ENCODE measurements at regions not wholly inside any gene's neighbourhood (a gene's known extent, or its start where the extent isn't known, plus 50 kb on each side); places are given as distances from the start of the nearest gene placed in this dataset.

- DNase-seq = no peak
Measured at GRCh38 chr6:22888163-22888752, 318.9 kb downstream of the HDGFL1 start.

- no peak for DNase-seq
Measured at GRCh38 chr6:22891934-22892333, 322.6 kb downstream of the HDGFL1 start.

DNA sequence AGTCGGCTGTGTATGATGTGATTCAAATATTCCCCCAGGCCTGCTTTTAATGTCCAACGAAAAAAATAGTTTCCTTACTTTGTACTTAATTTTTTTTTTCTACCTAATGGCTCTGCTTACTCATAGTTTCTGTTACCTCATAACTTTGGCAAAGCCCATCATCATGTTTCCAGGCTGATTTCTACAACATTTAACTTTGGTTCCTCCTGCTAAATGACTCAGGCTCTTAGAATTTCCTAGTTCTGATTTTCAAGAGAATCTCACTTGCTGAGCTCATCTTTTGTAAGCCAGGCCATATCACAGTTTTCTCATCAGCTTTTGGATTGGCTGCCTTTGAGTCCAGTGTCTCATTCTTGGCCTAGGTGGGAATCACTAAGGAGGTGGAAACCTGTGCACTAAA is 323.1 kb downstream of the HDGFL1 start:
- DNase-seq = no peak

DNA sequence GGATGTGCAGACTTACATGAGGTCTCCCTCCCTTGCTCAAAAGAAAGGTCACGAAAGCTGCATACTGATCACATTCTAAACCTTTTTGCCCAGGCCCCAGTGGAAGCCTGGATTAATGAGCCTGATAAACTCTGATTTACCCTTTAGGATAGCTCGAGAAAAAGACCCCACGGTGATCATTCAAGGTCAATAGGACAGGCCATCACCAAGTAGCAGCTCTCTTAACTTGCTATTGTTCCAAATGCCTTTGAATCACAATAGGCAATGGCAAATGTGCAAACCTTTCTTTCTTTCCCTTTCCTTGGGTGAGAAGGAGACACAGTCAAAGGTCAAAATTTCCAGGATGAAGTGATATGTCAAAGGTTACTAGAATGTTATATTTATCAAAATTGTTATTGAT is 327.3 kb downstream of the HDGFL1 start:
- DNase-seq = no peak

DNA sequence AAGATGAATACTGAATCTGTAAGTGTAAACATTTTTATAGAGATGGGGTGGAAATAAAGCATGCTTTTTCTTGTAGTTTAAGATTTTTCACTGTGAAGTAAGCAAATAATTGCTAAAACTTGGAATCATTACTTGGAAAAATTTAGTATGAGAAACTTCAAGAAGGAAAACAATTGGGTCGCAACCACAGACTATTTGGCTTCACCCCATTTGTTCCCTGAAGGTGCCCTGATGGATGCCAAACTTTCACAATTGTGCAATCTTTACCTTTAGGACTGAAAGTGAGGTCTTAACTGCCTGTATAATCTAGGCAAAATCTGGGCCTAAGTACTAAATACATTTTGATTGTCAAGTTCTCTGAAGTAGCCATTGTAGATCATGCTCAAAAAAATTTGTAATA is 330.1 kb downstream of the HDGFL1 start:
- DNase-seq = no peak

GRCh38 chr6:22903826-22904225 is 334.5 kb downstream of the HDGFL1 start:
- no peak for DNase-seq

GRCh38 chr6:22904431-22904830 is 335.1 kb downstream of the HDGFL1 start:
- DNase-seq = no peak

DNA sequence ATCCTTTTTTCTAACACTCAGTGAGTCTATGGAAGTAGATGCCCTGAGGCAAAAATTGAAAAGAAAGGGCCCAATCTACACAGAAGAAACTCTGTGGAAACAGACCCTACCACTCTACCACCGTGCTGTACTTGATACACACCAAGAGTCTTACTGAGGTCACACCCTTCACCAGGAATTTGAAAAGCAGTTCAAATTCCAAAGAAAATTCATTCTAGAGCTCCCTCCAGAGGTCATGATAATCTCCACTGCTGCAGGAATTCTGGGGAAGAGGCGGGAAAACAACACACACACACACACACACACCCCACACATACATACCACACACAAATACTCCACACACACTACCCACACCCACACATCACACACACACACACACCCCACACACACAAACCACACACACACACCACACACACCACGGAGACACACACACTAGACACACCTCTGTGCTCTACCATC is 336.8 kb downstream of the HDGFL1 start:
- no peak for DNase-seq

GRCh38 chr6:22907085-22907484 is 337.7 kb downstream of the HDGFL1 start:
- no peak for DNase-seq

DNA sequence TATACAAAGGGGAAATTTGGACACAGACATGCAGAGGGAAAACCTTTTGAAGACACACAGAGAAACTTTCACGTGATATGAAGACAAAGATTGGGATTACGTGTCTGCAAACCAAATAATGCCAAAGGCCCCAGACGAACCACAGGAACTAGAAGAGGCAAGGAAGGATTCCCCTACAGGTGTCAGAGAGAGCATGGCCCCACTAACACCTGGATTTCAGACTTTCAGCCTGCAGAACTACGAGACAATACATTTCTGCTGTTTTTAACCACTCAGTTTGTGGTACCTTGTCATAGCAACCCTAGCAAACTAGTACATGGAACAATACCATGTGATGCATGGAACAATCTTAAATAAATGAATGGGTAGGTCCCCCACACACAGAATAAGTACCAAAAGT is 341.0 kb downstream of the HDGFL1 start:
- DNase-seq = no peak

- no peak for DNase-seq
Measured at GRCh38 chr6:22913612-22914011, 344.2 kb downstream of the HDGFL1 start.

DNA sequence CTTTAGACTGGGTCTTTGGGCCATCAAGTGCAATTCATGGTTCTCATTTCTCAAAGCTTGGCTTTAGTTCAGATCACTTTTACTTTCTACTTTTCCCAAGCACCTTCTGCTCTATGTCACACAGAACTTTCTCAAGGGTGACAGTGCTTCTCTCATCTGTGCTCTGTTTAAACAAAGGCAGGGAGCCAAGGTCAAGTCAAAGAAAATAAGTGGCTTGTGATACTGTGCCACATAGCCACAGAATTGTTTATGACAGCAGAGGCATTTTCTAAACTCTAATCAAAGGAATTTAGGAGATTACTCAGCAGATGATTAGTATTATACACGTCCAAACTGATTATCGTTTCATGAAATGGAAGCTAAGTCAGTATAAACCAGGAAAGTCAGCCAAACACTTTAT is 348.0 kb downstream of the HDGFL1 start:
- DNase-seq = no peak

GRCh38 chr6:22921828-22922227 is 352.5 kb downstream of the HDGFL1 start:
- no peak for DNase-seq

GRCh38 chr6:22925304-22925835 is 356.0 kb downstream of the HDGFL1 start:
- DNase-seq = no peak

GRCh38 chr6:22925920-22926789 is 356.8 kb downstream of the HDGFL1 start:
- DNase-seq = no peak

DNA sequence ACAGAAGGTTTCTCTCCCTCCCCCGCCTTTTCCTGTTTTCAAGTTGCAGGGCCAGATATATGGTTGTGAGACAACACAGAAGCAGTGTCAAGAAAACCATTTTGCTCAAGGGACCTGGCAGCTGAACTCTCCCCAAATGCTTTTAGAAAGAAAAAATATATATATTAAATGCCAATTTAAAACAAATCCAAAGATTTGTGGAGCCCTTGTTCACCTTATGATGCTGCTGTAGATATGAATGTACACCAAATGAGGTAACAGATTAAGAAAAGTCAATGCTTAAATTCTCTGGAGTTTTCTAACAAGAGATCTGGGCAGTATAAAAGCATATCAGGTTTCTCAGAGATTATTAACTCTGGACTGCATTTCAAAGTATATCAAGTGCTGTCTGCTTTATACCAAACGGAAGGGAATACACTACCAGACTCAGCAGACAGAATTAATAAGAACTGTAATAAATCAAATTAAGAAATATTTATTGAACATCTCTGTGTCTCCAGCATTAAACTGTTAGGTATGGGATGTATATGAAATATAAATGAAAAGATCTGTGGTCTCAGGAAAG is 357.5 kb downstream of the HDGFL1 start:
- DNase-seq = no peak

DNA sequence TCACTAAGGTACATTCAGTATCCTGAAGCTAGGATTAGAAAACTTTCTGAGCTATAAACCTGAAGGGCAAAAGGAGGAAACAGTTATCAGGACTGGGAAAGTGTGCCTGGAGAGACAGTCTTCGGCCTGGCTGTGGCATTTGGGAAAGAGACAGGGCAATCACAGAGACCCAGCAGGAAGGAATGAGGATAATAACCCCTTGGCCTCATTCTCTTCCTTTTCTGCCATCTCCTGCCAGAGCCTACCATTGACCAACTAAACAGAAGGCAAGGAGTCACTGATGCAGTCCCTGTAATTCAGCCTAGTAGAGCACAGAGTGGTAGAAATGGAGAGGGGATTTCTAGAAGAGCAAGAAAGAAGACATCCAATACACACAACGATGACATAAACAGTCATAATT is 359.4 kb downstream of the HDGFL1 start:
- DNase-seq = no peak

GRCh38 chr6:22929311-22929985 is 360.1 kb downstream of the HDGFL1 start:
- DNase-seq = peak; percentile 0

GRCh38 chr6:22940581-22941290 is 371.4 kb downstream of the HDGFL1 start:
- DNase-seq = no peak

GRCh38 chr6:22942403-22942802 is 373.0 kb downstream of the HDGFL1 start:
- no peak for DNase-seq

- DNase-seq = no peak
Measured at GRCh38 chr6:22943327-22943726, 374.0 kb downstream of the HDGFL1 start.

- DNase-seq = no peak
Measured at GRCh38 chr6:22949967-22950366, 380.6 kb downstream of the HDGFL1 start.

DNA sequence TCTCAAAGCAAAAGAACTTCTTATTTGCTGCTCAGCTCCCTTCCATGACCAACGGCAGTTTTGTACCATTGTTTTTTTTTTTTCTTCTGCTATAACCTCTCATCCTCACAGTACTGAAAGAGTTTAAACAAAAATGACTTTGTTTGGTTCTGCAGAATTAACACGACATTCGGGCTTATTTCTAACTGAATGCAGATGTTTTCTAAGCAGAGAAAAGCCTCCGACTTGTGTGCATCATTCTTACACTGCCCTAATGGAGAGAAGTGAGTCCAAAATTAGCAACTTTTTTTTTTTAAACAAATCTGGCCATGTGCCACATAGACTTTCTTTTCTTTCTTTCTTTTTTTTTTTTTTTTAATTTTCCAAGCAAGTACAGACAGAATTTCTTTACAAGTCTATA is 382.7 kb downstream of the HDGFL1 start:
- no peak for DNase-seq
